ENCODE measurements at regions not wholly inside any gene's neighbourhood (a gene's known extent, or its start where the extent isn't known, plus 50 kb on each side); places are given as distances from the start of the nearest gene placed in this dataset.

DNA sequence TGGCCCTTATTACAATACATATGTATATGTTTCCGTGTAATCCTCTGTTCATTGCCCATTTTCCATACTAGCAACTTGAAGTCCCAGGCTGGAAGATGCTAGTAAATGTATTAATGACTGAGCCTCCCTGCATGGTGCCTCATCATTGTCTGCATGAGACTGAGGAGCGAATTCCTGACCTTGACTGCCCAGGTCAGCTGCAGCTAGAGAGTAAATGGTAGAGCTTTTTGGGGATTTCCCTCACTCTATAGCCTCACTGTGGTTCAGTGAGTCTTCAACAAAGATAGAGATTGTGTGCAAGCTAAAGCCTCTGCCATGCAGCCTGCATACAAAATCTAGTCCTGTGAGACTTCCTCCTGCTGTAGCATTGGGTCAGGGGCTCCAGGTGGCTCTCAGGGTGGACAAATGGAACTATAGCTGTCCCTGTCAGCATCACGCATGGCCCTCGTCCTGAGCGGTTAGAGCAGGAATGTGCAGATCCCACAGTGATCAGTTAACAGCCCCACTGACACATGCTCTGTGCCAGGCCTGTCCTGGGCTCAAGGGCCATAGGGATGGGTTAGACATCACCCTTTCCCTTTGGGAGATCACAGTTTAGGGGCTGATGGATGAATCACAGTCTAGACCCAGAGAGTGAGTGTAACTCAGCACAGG lies 741.7 kb downstream of the MATN1 start:
- no peak for DNase-seq (ENCODE audit: low read depth)
- H3K4me3 ChIP-seq (replicated peaks; ENCODE audit: low read depth, low read length): no peak overlapping the region
- no peak for TF ChIP-seq CTCF (IDR thresholded peaks at IDR 0.05; ENCODE audit: low read length, missing control alignments)

- no peak overlapping the region for H3K4me3 ChIP-seq (replicated peaks; ENCODE audit: low read depth, low read length)
- no peak for TF ChIP-seq CTCF (IDR thresholded peaks at IDR 0.05; ENCODE audit: low read length, missing control alignments)
- no peak for DNase-seq (ENCODE audit: low read depth)
These were observed 741.2 kb downstream of the PTPRU start for GRCh38 chr1:29977550-29977949.

DNA sequence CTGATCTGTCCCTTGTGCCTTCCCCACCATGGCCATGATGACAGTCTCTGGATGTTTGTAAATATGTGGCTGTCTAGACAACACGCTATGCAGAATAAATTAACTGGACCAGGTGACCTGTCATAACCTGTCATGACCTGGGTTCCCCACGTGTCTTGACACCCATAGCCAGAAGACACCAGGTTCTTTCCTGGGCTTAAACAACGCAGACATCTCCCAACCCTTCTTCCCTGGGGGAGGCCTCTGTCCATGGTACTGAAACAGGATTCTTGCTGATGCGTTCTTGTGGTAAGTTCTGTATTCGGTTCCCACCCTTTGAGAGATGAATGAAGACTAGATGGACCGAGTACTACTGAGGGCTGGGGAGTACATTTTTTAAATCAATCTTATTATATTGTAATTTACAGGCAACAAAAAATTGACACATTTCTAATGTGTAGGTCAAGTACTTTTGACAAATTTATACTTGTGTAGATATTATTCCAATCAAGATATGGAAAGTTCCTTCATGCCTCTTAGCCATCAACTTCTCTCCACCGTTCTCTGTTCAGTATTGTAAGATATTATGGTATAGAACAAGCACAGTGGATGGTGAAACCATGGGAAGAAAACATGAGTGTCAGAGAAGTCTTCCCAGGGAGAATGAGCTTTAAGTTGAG lies 738.8 kb downstream of the PTPRU start:
- peak; percentile 43 for DNase-seq (ENCODE audit: low read depth)
- no peak for TF ChIP-seq CTCF (IDR thresholded peaks at IDR 0.05; ENCODE audit: low read length, missing control alignments)
- H3K4me3 ChIP-seq (replicated peaks; ENCODE audit: low read depth, low read length): no peak overlapping the region

- no peak for TF ChIP-seq CTCF (IDR thresholded peaks at IDR 0.05; ENCODE audit: low read length, missing control alignments)
- H3K4me3 ChIP-seq (replicated peaks; ENCODE audit: low read depth, low read length): no peak overlapping the region
- DNase-seq (ENCODE audit: low read depth): peak; percentile 68
These were observed 738.0 kb downstream of the PTPRU start for GRCh38 chr1:29974316-29974724.

DNA sequence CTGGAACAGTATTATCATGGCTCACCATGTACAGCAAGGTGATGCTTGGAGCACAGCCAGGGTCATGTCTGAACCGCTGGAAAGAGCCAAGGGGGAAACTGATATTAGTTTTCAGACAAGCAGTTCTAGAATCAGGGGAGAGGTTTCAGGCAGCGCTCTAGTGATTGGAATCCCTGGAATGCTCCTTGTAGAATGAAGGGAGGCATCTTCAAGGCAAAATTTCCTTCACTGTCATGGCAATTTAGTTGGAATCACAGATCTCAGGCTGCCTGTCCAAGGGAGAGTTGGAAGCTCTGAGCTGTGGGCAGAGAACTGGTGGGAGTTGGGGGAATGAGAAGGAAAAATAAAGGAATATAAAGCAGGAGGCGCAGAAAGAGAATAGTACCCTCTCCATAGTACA lies 737.1 kb downstream of the PTPRU start:
- TF ChIP-seq CTCF (IDR thresholded peaks at IDR 0.05; ENCODE audit: low read length, missing control alignments): no peak
- H3K4me3 ChIP-seq (replicated peaks; ENCODE audit: low read depth, low read length): no peak overlapping the region
- DNase-seq (ENCODE audit: low read depth): no peak

GRCh38 chr1:29972421-29973053 lies 736.2 kb downstream of the PTPRU start:
- no peak for TF ChIP-seq CTCF (IDR thresholded peaks at IDR 0.05; ENCODE audit: low read length, missing control alignments)
- DNase-seq (ENCODE audit: low read depth): no peak
- H3K4me3 ChIP-seq (replicated peaks; ENCODE audit: low read depth, low read length): no peak overlapping the region

All from fibroblast of pulmonary artery (primary cell).